Activated naive CD4-positive, alpha-beta T cell treated with anti-CD3 and anti-CD28 coated beads, Interleukin-2, amount 50 U/mL, for 16 hours (primary cell): ENCODE measurements at regions not wholly inside any gene's neighbourhood (a gene's known extent, or its start where the extent isn't known, plus 50 kb on each side); places are given as distances from the start of the nearest gene placed in this dataset.

Experiments
- DNase-seq: peaks from one replicate; pipeline ENCODE4 v3.0.0-alpha.2; 2020

- DNase-seq, result no peak
Observed at GRCh38 chr9:81242866-81243265, 446.5 kb downstream of the TLE1 start.

GRCh38 chr9:81239388-81239787, 450.0 kb downstream of the TLE1 start:
- no peak for DNase-seq

- DNase-seq, result no peak
Observed at GRCh38 chr9:81237565-81238231, 451.6 kb downstream of the TLE1 start.

- no peak for DNase-seq
Observed at GRCh38 chr9:81234924-81235610, 454.3 kb downstream of the TLE1 start.

- no peak for DNase-seq
Observed at GRCh38 chr9:81231011-81231410, 458.3 kb downstream of the TLE1 start.

GRCh38 chr9:81227507-81228245, 461.7 kb downstream of the TLE1 start:
- DNase-seq, result no peak

GRCh38 chr9:81225596-81225995, 463.8 kb downstream of the TLE1 start:
- no peak for DNase-seq

- DNase-seq, result no peak
Observed at GRCh38 chr9:81224166-81225081, 464.9 kb downstream of the TLE1 start.

- DNase-seq, result no peak
Observed at GRCh38 chr9:81214975-81215374, 474.4 kb downstream of the TLE1 start.

- DNase-seq, result no peak
Observed at GRCh38 chr9:81213456-81213855, 475.9 kb downstream of the TLE1 start.

GRCh38 chr9:81211741-81212140, 477.6 kb downstream of the TLE1 start:
- DNase-seq, result no peak

- DNase-seq, result no peak
Observed at GRCh38 chr9:81207651-81208050, 481.7 kb downstream of the TLE1 start.

GRCh38 chr9:81202292-81202691, 487.1 kb downstream of the TLE1 start:
- no peak for DNase-seq

- no peak for DNase-seq
Observed at GRCh38 chr9:81195206-81195605, 494.1 kb downstream of the TLE1 start.

- DNase-seq, result no peak
Observed at GRCh38 chr9:81193362-81194339, 495.7 kb downstream of the TLE1 start.

GRCh38 chr9:81191222-81191621, 498.1 kb downstream of the TLE1 start:
- no peak for DNase-seq

GRCh38 chr9:81190659-81191058, 498.7 kb downstream of the TLE1 start:
- DNase-seq, result no peak

- DNase-seq, result no peak
Observed at GRCh38 chr9:81183761-81184160, 505.6 kb downstream of the TLE1 start.

GRCh38 chr9:81182431-81182830, 506.9 kb downstream of the TLE1 start:
- no peak for DNase-seq

- DNase-seq, result no peak
Observed at GRCh38 chr9:81174023-81174422, 515.3 kb downstream of the TLE1 start.

GRCh38 chr9:81171689-81172088, 517.7 kb downstream of the TLE1 start:
- no peak for DNase-seq

GRCh38 chr9:81162361-81162760, 527.0 kb downstream of the TLE1 start:
- no peak for DNase-seq
